T1000 (cell line): ENCODE measurements at regions not wholly inside any gene's neighbourhood (a gene's known extent, or its start where the extent isn't known, plus 50 kb on each side); places are given as distances from the start of the nearest gene placed in this dataset.
A peak's percentile ranks its signal among the peaks of the same experiment; 100 is the strongest.
"Not testable (repeated sequence)": the region's sequence is repeated elsewhere in the genome, so short reads cannot be mapped to it uniquely, and the experiment has no call there.

Source experiments
- DNase-seq: peaks from one replicate; lab custom pipeline; 2025; ENCODE audit warnings: mixed read lengths; lab: John Stamatoyannopoulos, UW

- no peak for DNase-seq
Measured at GRCh38 chr9:81072758-81073157, 616.6 kb downstream of the TLE1 start.

DNA sequence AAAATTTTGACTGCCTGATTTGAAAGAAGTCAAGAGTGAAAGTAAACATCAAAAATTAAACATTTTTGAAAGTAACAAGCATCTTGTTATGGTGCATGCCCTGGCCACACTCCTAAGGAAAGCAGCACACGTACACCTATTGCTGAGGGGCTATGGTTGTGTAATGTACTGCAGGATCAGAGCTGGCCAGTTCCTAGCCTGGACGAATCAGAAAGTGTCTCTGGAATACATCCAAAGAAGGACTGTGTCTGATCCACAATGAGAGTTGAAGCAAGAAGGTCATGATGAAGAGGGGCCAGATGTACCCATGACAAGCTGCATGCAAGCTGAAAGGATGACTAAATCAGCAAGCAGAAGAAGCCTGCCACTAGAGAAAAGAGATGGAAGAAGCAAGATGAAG, 618.2 kb downstream of the TLE1 start:
- no peak for DNase-seq

- DNase-seq: no peak
Measured at GRCh38 chr9:81070689-81071088, 618.7 kb downstream of the TLE1 start.

DNA sequence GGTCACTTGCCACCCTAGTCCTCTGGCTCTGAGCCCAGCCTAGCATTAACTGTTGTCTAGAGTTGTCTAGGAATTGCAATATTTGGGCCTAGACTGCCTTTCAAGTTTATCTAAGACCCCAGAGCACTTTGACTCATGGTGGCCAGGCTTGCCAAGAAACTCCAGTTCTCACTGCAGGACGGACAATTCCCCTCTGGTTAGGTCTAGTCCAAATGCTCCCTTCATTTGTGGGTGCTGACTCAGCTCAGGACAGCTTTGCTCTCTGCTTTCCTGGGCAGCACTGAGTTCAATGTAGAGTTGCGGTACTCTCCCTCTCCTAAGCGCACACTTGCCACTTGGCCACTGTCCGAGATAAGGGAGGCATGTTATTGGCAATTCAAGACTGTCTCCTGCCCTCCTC, 619.4 kb downstream of the TLE1 start:
- no peak for DNase-seq

GRCh38 chr9:81069038-81069795, 620.1 kb downstream of the TLE1 start:
- no peak for DNase-seq

- not testable (repeated sequence) for DNase-seq
Measured at GRCh38 chr9:81062995-81063394, 626.4 kb downstream of the TLE1 start.

- DNase-seq: no peak
Measured at GRCh38 chr9:81058782-81059181, 630.6 kb downstream of the TLE1 start.

DNA sequence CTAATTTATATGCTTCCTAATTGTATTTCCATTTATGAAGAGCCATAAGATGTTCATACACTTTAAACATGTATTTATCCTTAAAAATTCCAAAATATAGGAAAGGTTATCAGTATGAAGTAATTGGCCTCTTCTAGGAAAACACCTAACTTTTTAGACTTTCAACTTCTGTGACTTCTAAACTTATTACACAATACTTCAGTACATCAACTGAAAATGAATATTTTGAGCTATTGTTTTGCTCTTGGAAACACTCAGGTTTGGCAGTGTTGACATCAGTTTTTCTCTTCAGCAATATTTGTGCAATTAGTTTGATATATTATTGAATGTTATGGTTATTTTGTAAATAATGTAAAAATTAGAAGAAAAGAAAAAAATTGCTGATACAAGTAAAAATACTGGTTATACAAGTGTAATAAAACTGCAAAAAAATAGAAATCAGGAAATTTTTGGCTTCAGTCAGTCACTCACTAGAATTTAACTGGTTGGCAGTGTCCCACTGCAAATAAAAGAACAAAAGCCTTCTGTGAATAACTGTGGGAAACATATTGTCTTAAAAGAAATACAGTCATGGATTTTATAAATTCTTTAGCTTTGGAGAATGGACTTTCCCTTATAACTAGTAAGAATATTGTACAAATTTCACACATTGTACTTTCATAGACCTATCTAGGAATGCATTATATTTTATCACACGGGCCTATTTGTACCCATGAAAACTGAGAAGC, 635.9 kb downstream of the TLE1 start:
- DNase-seq: no peak

DNA sequence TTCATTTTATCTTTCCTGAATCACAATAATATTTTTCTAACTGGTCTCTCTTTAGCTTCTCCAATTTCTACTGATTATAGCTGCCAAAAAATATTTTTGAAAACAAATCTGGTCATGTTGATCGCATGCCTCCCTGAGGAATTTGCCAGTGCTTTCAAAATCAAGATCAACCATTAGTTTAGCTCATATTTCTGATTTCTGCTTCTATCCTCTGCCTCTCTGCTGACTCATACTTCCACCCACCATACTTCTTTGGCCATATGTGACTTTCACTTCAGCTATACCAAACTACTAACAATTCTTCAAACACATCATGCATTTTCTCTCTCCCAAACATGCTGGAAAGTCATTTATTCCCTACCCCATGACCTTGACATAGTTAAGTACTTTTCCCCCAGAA, 636.5 kb downstream of the TLE1 start:
- DNase-seq: no peak

- no peak for DNase-seq
Measured at GRCh38 chr9:81047280-81047679, 642.1 kb downstream of the TLE1 start.

DNA sequence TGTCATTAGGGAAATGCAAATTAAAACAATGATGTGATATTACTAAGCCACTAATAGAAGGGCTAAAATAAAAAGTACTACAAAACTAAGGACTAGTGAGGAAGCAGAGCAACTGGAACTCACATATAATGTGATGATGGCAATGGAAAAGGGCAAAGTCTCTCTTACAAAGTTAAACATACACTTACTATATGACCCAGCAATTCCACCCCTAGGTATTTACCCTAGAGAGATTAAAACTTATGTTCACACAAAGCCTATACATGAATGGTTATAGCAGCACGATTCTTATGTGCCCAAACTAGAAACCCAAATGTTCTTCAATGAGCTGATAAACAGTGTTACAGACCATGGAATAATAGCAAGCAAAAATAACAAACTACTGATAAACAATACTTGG, 643.7 kb downstream of the TLE1 start:
- DNase-seq: no peak

DNA sequence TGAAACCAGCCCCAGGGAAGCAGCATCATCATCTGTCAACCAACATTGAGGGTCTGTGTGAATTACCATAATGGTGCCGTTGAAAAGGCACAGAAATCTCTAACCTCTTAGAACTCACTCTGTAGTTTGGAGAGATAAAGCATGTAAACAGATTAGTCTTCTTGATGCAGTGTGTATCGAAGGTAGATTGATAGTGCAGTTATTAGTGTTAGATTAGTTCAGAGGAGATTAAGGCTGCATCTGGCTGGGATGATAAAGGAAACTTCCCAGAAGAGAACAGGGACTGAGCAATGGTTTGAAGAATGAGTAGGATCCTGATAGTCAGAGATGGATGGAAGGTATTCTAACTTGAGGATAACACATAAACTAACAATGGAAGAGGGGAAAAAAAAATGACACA, 651.5 kb downstream of the TLE1 start:
- DNase-seq: no peak

DNA sequence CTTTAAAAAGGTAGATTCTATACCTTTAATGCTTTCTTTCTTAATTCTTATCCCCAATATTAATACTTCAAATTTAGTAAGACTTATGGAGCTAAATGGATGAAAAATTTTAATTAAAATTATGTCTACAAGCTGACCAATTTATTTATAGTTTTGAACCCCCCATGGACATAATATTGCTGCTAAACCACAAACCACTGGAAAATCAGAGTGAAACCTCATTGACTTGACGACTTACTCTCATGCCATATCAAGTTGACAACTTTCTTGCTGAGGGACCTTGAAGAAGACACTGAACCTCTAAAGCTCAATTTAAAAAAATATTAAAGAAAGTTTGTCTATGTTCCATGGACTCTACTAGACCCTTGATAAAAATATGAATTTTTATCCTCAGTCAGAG, 653.7 kb downstream of the TLE1 start:
- DNase-seq: no peak

- no peak for DNase-seq
Measured at GRCh38 chr9:81035171-81035570, 654.2 kb downstream of the TLE1 start.

- no peak for DNase-seq
Measured at GRCh38 chr9:81032831-81033230, 656.5 kb downstream of the TLE1 start.

GRCh38 chr9:81032030-81032572, 657.2 kb downstream of the TLE1 start:
- DNase-seq: peak; percentile 17

GRCh38 chr9:81031422-81032029, 657.8 kb downstream of the TLE1 start:
- DNase-seq: no peak

DNA sequence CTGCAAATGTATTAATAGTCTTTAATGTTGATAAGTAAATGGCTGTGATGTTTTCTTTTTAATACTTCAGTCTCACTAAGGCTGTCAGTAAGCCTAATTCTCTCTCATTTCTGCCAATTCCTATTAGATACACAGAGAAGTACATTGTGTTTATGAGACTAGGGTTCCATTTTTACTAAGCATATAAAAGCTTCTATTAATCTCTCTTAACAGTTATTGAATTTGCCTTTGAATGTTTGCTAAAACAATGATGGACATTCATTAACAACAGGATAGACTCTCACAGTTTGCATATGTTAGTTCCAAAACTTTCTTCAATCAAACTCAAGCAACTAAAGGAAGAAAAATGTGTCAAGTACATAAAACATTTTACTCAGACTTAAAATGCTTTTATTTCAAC, 659.3 kb downstream of the TLE1 start:
- no peak for DNase-seq

DNA sequence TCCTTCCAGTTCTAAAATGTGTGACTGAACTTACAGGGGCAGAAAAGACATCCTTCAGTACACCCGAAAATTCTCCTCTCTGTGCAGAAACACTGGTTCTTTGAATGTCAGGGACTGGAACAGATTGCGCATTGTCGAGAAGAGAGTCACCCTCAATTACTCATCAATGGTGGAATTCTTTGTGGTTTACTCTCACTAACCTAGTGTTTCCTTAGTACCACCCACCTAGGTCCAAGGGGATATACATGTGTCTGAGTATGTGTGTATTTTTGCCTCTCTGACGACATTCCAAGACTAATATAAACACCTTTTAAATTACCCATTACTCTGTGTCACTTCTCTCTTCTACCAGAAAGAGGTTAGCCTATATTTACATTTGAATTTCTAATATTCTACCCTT, 660.8 kb downstream of the TLE1 start:
- DNase-seq: peak; percentile 3

DNA sequence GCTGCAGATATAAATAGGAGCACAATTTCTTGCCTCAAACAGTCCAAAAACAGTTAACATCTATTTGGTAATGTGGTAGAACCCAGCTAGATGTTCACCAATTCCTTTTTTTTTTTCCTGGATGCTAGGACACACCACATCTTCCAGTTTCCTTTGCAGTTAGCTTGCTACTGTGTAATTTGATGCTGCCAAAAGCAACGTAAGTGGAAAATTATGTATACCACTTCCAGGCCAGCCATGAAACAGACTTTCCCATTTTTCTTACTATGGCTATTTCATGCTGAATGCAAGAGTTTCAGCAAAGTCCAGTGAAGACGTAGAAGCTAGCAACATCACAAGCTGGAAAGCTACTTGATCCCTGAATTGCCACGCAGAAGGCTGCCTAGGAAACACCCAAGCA, 667.2 kb downstream of the TLE1 start:
- no peak for DNase-seq

DNA sequence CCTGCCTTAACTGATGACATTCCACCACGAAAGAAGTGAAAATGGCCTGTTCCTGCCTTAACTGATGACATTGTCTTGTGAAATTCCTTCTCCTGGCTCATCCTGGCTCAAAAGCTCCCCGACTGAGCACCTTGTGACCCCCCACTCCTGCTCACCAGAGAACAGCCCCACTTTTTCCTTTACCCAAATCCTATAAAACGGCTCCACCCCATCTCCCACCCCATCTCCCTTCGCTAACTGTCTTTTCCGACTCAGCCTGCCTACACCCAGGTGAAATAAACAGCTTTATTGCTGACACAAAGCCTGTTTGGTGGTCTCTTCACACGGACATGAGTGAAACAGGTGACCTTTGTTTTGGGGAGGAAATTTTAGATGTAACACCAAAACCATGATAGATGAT, 674.4 kb downstream of the TLE1 start:
- not testable (repeated sequence) for DNase-seq

- not testable (repeated sequence) for DNase-seq
Measured at GRCh38 chr9:81013191-81013590, 676.2 kb downstream of the TLE1 start.

GRCh38 chr9:81002906-81003305, 686.4 kb downstream of the TLE1 start:
- DNase-seq: no peak
